Adrenal gland (tissue), 9 donors: ENCODE measurements at regions not wholly inside any gene's neighbourhood (a gene's known extent, or its start where the extent isn't known, plus 50 kb on each side); places are given as distances from the start of the nearest gene placed in this dataset.

Experiments used
- DNase-seq, 7 donors: peaks; one replicate each; pipeline ENCODE4 v3.0.0-alpha.2; 2019 to 2020
- H3K27ac ChIP-seq, 5 donors: fragments of 200-600 bp; sonication (generic) in 4 of 5; 1 replicate in 3 of 5; 2 replicates in 2 of 5; pipeline versions ENCODE4 v1.5.1 to v1.8.0; 2016 to 2020; ENCODE audit warnings: mild to moderate bottlenecking in 1 of 5
- H3K27me3 ChIP-seq: fragments of 200-600 bp; 2 replicates; pipeline ENCODE4 v1.8.0; 2021
- H3K36me3 ChIP-seq, 2 donors: fragments of 200-600 bp; replicated peaks in 1 of 2; 1 replicate in 1 of 2; 2 replicates in 1 of 2; pipeline versions ENCODE4 v1.5.1 to v1.8.0; 2018 to 2022
- H3K4me1 ChIP-seq, 2 donors: fragments of 200-600 bp; replicated peaks in 1 of 2; 1 replicate in 1 of 2; 2 replicates in 1 of 2; pipeline versions ENCODE4 v1.5.1 to v1.8.0; 2018 to 2021
- H3K4me3 ChIP-seq, 4 donors: fragments of 200-600 bp; sonication (generic) in 3 of 4; one replicate each; pipeline ENCODE4 v1.5.1; 2016 to 2018
- H3K9me3 ChIP-seq, 3 donors: fragments of 200-600 bp; sonication (generic) in 1 of 3; replicated peaks in 1 of 3; 1 replicate in 2 of 3; 2 replicates in 1 of 3; pipeline versions ENCODE4 v1.5.1 to v1.8.0; 2016 to 2021
- CTCF ChIP-seq, 6 experiments: fragments of 450-650 bp in 4 of 6; fragments of 200-600 bp in 2 of 6; sonication (generic) in 1 of 6; IDR thresholded peaks; 1 replicate in 5 of 6; 2 replicates in 1 of 6; pipeline versions ENCODE4 v1.5.1 to v1.8.0; 2016 to 2021; ENCODE audit warnings: antibody characterized with exemption in 6 of 6, mild to moderate bottlenecking in 2 of 6, moderate library complexity in 1 of 6
- POLR2A ChIP-seq, 2 donors: fragments of 450-650 bp; IDR thresholded peaks; one replicate each; pipeline ENCODE4 v1.6.1; 2017; ENCODE audit warnings: antibody characterized with exemption in 2 of 2, mild to moderate bottlenecking in 2 of 2, moderate library complexity in 1 of 2
- WGBS, 4 donors: extraction: QIAGEN DNeasy Blood & Tissue Kit in 2 of 4; methylation state at CpG; one replicate each; pipeline versions ENCODE4 v1.1.5 to v1.1.7; 2013 to 2017; 5-methylcytosine and 5-hydroxymethylcytosine counted together
- intact Hi-C, 2 donors: fragments of 100-400 bp; cut with DNase I; formaldehyde crosslinking; loops; one replicate each; pipeline versions ENCODE4 v1.14.1 to v1.15.0; 2022 to 2023
- donor health status: healthy with polysubstance abuse.
- donor health status: Bipolar disorder and iron deficiency.
- donor health status: DM: yes; HTN: yes; CAD: no.
- donor health status: DM: no; HTN: no; CAD: no.
- donor health status: DM: no; HTN: no; CAD: no.

GRCh38 chr15:60118146-60118545, 114.0 kb downstream of the FOXB1 start:
- TF ChIP-seq POLR2A (IDR thresholded peaks at IDR 0.05) = no peak
- TF ChIP-seq CTCF (IDR thresholded peaks at IDR 0.05) = no peak
- H3K36me3 ChIP-seq = no peaks in the 10 kb centered on the region
- H3K4me1 ChIP-seq = no peaks in the 10 kb centered on the region
- no peaks in the 10 kb centered on the region for H3K9me3 ChIP-seq
- DNase-seq = no peak
- intact Hi-C loops = no loop called here
- peaks cover 16% of the 10 kb centered on the region for H3K27me3 ChIP-seq
- H3K27ac ChIP-seq = no peak overlapping the region
- no peak overlapping the region for H3K4me3 ChIP-seq
- 42 to 50% (median 45%) methylated on average over 8 of the region's 8 CpGs for WGBS, 4 donors

GRCh38 chr15:60118626-60119025, 114.5 kb downstream of the FOXB1 start:
- intact Hi-C loops = no loop called here
- Histone ChIP-seq H3K27ac (no peak overlapping the region), H3K4me3 (no peak overlapping the region), H3K27me3 (peaks cover 14% of the 10 kb centered on the region), H3K36me3 (no peaks in the 10 kb centered on the region), H3K4me1 (no peaks in the 10 kb centered on the region), H3K9me3 (no peaks in the 10 kb centered on the region)
- DNase-seq = no peak
- TF ChIP-seq CTCF (IDR thresholded peaks at IDR 0.05) (no peak), POLR2A (IDR thresholded peaks at IDR 0.05) (no peak)
- WGBS, 4 donors = 45 to 68% (median 51%) methylated on average over 3 of the region's 3 CpGs

- TF ChIP-seq POLR2A (IDR thresholded peaks at IDR 0.05) = no peak
- no peak for TF ChIP-seq CTCF (IDR thresholded peaks at IDR 0.05)
- no peak for DNase-seq
Measured at GRCh38 chr15:60119101-60119500, 115.0 kb downstream of the FOXB1 start.

GRCh38 chr15:60120100-60120499, 116.0 kb downstream of the FOXB1 start:
- Histone ChIP-seq H3K4me1 (no peaks in the 10 kb centered on the region), H3K4me3 (no peak overlapping the region), H3K27ac (no peak overlapping the region), H3K36me3 (no peaks in the 10 kb centered on the region), H3K9me3 (no peaks in the 10 kb centered on the region), H3K27me3 (peaks cover 14% of the 10 kb centered on the region)
- WGBS, 4 donors = 46 to 90% (median 56%) methylated on average over 2 of the region's 2 CpGs
- DNase-seq = no peak
- TF ChIP-seq POLR2A (IDR thresholded peaks at IDR 0.05) (no peak), CTCF (IDR thresholded peaks at IDR 0.05) (no peak)
- intact Hi-C loops = no loop called here

More at GRCh38 chr15:60119101-60119500, 115.0 kb downstream of the FOXB1 start:
- intact Hi-C loops = no loop called here
- WGBS, 4 donors = 51 to 66% (median 61%) methylated on average over 4 of the region's 4 CpGs
- Histone ChIP-seq H3K27ac (no peak overlapping the region), H3K36me3 (no peaks in the 10 kb centered on the region), H3K9me3 (no peaks in the 10 kb centered on the region), H3K27me3 (peaks cover 14% of the 10 kb centered on the region), H3K4me1 (no peaks in the 10 kb centered on the region), H3K4me3 (no peak overlapping the region)
